GM21423 (cell line): ENCODE measurements at regions not wholly inside any gene's neighbourhood (a gene's known extent, or its start where the extent isn't known, plus 50 kb on each side); places are given as distances from the start of the nearest gene placed in this dataset.

Source experiments
- ATAC-seq: cut with Tn5 transposase; IDR thresholded peaks from one replicate; pipeline ENCODE4 v1.9.1; 2021; ENCODE audit warnings: mild to moderate bottlenecking, moderate library complexity; ENCODE audit not compliant: unreplicated experiment

DNA sequence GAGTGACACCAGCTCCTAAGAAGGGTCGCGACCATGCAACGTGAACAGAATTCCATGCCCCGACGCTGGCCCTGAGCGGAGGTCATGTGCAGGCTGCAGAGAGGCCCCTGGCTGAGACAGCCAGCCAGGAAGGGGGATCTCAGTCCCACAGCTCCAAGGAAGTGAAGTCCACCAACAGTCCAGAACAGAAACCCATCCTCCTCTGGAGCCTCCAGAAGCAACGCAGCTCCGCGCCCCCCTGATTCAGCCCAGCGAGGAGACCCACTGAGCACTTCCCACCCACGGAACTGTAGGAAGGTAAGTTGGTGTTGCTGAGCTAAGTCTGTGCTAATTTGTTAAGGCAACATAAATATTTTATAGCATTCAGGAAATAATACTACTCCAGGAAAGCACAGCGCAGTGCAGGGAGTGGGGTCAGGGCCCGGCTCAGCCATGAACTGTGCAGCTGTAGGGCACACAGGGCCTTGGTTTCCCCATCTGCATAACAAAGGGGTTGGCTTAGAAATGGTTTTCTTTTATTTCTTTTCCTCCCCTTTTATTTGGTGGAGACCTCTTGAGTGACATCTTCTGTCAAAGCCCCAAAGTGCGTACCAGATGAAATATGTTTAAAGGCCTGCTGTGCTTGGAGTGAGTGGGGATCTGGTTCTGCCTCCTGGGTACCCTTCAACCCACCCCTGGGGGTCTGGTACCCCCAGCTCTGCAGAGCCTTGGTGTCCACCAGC is 241.1 kb upstream of the PMEPA1 start:
- no peak for ATAC-seq

DNA sequence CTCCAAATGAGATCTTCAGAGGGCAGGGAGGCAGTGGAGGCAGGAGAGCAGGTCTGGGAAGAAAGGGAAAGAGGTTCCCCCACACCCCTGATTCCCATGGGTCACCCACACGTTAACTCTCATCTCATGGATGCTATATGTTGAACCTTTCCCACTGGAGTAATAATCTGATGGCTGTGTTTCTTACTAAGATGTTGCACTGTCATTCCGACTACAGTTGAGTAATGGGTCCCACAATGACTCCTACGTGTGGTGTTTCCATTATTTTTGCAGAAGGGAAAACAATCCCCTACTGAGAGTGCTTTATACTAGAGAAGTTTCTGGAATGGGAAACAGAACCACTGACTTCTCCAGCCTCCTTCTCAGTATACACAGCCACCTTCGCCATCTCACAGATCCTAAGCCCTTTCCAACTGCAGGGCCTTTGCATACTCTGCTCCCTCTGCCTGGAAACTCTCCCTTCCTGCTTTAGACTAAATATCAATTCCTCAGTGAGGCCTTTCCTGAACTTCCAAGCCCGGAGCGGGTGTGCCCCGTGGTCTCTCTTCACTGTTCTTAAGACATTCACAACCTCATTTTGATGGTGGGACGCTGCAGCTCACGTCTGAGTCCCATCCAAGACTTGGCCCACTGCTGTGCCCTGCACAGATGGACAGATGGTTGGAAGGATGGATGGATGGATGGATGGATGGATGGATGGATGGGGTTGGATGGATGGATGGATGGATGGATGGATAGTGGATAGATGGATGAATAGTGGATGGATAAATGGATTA is 238.6 kb upstream of the PMEPA1 start:
- no peak for ATAC-seq

DNA sequence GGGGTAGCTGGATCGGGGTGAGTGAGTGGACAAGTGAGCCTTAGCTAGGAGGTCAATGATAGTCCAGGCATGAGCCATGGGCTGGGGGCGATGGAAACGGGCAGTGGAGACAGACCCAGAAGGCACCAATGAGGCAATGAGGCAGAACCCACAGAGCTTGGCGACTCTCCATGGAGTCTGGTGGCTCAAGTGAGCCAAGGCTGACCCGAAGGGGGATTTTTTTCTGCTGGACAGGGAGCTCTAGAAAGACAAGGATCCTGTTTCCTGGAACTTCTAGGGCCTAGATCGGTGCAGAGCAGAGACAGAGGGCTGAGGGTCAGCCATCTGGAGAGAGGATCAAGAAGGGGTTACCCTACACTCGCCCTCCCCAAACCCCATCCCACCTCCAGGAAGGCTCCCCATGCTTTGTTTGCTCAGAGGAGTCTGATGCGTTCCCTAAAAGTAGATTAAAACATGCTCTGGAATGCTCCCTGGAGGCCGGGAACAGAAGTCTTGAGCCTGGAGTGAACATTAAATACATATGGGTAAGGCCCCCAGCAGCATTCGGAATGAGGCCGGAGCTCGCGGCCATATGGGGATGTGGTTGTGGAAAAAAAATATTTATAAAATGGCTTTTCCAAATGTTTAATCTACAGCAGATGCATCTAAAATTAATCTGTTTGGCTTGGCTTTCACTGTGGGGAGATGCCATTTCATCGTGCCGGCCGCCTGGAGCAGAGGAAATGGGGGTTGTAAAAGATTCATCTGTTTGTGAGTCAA is 237.8 kb upstream of the PMEPA1 start:
- no peak for ATAC-seq

DNA sequence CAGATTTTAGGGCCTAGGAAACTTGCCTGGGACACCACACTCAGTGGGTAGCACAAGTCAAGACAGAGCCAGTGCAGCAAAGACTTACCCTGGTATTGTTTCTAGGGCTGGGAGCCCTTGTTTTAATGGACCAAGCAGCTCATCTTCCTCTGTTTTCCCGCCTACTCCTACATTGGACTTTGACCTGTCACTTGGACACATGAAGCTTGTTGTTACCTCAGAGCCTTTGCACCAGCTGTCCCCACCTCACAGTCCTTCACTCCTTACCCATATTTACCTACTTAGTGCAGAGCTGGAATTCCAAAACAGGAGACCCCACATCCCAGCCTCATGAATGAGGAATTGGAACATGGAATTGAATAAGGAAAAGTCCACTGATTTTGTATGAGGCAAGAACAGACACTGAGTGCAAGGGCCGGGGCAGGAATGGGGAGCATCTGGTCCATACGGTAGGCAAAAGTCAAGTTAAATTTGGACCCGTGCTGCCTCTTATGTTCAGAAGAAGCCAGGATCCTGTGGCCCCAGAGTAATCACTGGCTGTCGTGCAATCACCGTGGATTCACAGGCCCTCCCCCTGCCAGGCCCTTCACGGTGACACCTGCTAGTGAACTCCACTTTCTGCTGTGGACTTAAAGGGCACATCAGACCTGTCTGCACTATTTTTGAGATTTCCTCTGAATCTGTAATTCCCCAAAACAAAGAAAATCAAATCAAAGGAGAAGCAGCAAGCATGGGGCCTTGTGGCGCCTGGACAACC is 236.9 kb upstream of the PMEPA1 start:
- no peak for ATAC-seq

- ATAC-seq: no peak
Observed at GRCh38 chr20:57944988-57945387, 235.2 kb upstream of the PMEPA1 start.

GRCh38 chr20:57943950-57944349 is 234.1 kb upstream of the PMEPA1 start:
- no peak for ATAC-seq

- no peak for ATAC-seq
Observed at GRCh38 chr20:57943291-57943690, 233.5 kb upstream of the PMEPA1 start.

GRCh38 chr20:57941604-57942381 is 232.0 kb upstream of the PMEPA1 start:
- no peak for ATAC-seq

- no peak for ATAC-seq
Observed at GRCh38 chr20:57940868-57941522, 231.2 kb upstream of the PMEPA1 start.

DNA sequence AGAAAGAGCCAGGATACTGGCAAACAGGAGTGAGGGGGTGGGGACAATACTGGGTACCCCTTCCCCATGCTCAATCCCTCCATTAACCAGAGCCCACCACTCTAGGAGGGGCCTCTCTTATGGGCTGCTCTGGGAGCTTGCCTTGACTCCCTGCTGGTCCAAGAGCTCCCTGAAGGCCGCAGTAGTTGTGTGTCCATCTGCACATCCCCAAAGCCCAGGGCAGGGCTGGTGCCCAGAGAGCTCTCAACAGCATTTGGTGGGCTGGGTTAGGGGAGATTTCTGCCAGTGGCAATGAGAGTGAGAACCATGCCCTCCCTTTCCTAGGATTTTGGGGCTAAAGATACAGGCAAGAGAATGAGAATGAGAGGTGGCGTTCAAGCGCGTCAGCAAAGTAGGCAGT is 230.6 kb upstream of the PMEPA1 start:
- no peak for ATAC-seq

GRCh38 chr20:57939499-57939898 is 229.7 kb upstream of the PMEPA1 start:
- no peak for ATAC-seq

DNA sequence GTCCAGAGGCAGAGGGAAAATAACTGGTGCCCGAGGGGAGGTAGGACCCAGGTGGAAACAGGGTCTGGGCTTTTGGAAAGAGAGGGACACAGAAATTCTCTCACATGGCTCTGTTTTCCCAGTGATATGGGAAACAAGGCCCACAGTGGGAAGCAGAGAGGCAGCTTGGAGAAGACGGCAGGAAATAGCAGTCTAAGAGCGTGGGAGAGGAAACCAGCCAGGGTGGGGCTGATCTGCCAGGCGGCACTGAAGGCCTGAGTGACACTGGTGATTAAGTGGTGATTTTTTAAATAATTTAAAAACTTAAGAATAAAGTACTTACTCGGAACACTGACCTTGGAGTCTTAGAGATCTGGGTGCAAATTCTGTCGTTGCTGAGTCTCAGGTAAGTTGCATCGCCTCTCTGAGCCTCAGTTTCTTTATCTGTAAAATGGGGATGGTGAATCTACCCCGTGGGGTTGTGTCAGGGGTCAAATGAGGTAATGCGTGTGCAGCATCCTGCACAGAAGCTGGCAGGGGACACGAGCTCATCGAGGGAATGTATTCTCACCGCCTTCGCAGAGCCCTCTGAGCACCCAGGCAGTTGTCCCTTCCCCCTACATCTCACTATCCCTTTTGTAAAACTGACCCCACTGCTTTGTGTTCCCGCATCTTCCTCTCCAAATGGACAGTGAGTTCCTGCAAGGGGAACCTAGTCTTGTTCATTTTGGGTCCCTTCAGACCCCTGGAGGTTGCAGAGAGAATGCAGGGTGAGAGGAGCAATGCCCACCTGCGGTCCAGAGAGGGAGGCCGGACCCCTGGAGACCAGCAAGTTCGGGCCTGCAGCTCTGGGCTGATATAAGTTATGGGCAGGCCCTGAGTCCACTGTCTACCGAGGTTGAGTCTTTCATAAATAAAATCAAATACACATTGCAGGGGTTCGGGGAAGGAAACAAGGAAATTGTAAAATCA is 228.6 kb upstream of the PMEPA1 start:
- no peak for ATAC-seq

GRCh38 chr20:57936636-57937385 is 227.0 kb upstream of the PMEPA1 start:
- no peak for ATAC-seq

GRCh38 chr20:57934913-57935312 is 225.1 kb upstream of the PMEPA1 start:
- no peak for ATAC-seq

DNA sequence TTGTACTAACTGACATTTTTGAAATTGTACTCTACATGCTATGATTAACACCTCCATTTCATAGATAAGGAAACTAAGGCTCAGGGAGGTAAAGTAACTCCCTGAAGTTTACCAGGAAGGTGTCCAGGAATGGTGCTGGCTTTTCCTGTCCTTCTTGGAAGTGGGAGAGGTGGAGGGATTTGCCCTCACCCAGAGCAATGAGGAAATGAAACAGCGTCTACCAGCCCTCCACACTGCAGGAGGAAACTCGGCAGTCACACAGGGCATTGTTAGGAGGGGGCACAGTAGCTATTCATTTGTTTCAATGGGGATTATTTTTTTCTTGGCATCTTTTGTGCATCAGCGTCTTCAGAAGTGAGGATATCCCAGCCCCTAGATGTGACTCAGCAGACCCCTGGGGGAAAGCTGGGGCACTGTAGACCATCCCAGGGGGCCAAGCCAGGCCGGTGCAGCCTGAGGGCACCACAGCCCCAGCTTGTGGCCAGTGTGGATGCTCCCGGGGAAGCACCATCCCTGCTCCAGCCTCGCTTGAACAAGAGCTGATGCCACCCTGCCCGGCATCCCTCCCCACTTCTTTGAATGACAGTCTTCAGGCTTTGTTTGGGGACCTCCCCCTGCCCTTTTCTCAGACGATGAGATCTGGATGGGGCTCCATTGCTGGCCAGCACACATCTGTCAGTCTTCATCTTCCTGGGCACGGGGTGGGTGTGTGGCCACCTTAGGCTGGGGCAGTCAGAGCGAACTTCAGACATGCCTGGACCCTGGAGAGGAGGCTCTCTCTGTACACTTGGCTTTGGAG is 224.4 kb upstream of the PMEPA1 start:
- no peak for ATAC-seq

DNA sequence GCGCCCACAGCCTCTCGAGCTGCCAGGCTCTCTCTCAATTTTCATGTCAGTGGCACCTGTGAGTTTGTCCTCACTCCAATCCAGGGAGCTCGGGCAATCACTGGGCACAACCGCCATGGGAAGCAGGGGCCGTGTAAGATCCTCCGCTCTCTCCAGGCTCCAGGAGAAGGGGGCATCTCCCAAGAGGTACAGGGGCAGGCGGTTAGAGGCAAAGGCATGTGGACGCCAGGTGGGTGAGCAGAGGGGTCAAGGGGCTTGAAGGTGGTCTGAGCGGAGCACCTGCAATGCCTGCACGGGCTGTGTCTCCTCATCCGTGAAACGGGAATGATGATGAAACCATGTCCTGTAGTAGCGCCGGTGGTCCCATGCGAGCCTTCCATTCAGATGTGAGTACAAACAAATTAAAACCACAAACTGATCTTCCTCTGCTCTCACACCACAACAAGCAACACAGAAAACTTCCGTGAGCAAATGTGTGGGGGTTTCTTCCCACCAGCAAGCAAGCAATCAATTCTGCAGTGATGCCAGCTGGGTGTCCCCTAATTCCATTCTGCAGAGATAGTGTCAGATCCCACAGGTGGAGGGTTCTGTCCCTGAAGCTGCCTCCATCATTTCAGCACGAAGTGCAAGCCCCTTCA is 222.5 kb upstream of the PMEPA1 start:
- no peak for ATAC-seq

- ATAC-seq: no peak
Observed at GRCh38 chr20:57930351-57930750, 220.5 kb upstream of the PMEPA1 start.
